K562 (cell line): ENCODE measurements at regions not wholly inside any gene's neighbourhood (a gene's known extent, or its start where the extent isn't known, plus 50 kb on each side); places are given as distances from the start of the nearest gene placed in this dataset.

Experiments used
- ATAC-seq: fragments of 200-7000 bp; cut with Tn5 transposase; 3 replicates; pipeline ENCODE4 v1.9.1; 2020; ENCODE audit warnings: moderate library complexity
- BruUV-seq: library from RNA; stranded (reverse); fragments of 400-500 nt; replicated peaks from 2 replicates; lab custom pipeline; 2021; lab: Mats Ljungman, UMichigan
- CTCF ChIA-PET: fragments of 300-600 bp; formaldehyde crosslinking; extraction: SDS; loops from one replicate; lab custom pipeline; 2021; ENCODE audit warnings: low intra/inter-chr PET ratio; lab: Yijun Ruan, JAX
- POLR2A ChIA-PET: fragments of 300-600, 350-650 bp; sonication (Branson Sonifier 250); formaldehyde crosslinking; extraction: SDS; loops from one replicate; lab custom pipeline; 2021; ENCODE audit warnings: antibody characterized with exemption, inconsistent platforms; lab: Yijun Ruan, JAX
- DNase-seq, 4 experiments: peaks; one replicate each; pipeline versions ENCODE4 v3.0.0 to v3.0.0-alpha.2; 2011 to 2018; ENCODE audit warnings: low spot score in 3 of 4, mixed read lengths in 3 of 4; ENCODE audit errors: extremely low read depth in 1 of 4
- FAIRE-seq: peaks from 2 replicates; lab custom pipeline; 2011; peaks lifted over from hg19 to GRCh38; lab: Jason Lieb, UNC
- H2AFZ ChIP-seq: 2 replicates; pipeline ENCODE4 v1.6.0; 2011; ENCODE audit warnings: low read depth, low read length, control low read depth, inconsistent platforms
- H3K27ac ChIP-seq: fragments of 200-600 bp; 3 replicates; pipeline ENCODE4 v1.8.0; 2011; ENCODE audit warnings: low read depth, mild to moderate bottlenecking, control low read depth, inconsistent platforms, low read length, moderate library complexity, mixed read lengths; ENCODE audit errors: extremely low read depth
- H3K27me3 ChIP-seq, 2 experiments: fragments of 300-600 bp in 1 of 2; 2 replicates in 1 of 2; 3 replicates in 1 of 2; pipeline versions ENCODE4 v1.6.0 to v1.8.0; 2011; ENCODE audit warnings: inconsistent platforms in 2 of 2, low read length in 2 of 2, mild to moderate bottlenecking in 1 of 2, mixed read lengths in 1 of 2, moderate library complexity in 1 of 2; ENCODE audit not compliant: control insufficient read depth in 2 of 2, insufficient read depth in 2 of 2
- H3K36me3 ChIP-seq: fragments of 300-600 bp; 3 replicates; pipeline ENCODE4 v1.8.0; 2011; ENCODE audit warnings: mild to moderate bottlenecking, low read length, inconsistent platforms; ENCODE audit not compliant: control insufficient read depth, insufficient read depth
- H3K4me1 ChIP-seq, 2 experiments: fragments of 200-600 bp in 1 of 2; replicated peaks in 1 of 2; 2 replicates in 1 of 2; 3 replicates in 1 of 2; pipeline versions ENCODE4 v1.5.1 to v1.8.0; 2011; ENCODE audit warnings: inconsistent platforms in 2 of 2, low read length in 2 of 2, mild to moderate bottlenecking in 1 of 2, mixed read lengths in 1 of 2, moderate library complexity in 1 of 2; ENCODE audit not compliant: control insufficient read depth in 2 of 2, insufficient read depth in 2 of 2
- H3K4me2 ChIP-seq: 2 replicates; pipeline ENCODE4 v1.6.1; 2011; ENCODE audit warnings: low read length, control low read depth, inconsistent platforms, mixed read lengths; ENCODE audit not compliant: insufficient read depth
- H3K4me3 ChIP-seq: fragments of 200-600 bp; sonication (generic), shearing (Covaris generic); 2 replicates; pipeline ENCODE4 v1.5.1; 2016; ENCODE audit warnings: control low read depth, inconsistent platforms
- H3K79me2 ChIP-seq: fragments of 200-600 bp; 3 replicates; pipeline ENCODE4 v1.8.0; 2011; ENCODE audit warnings: low read length, inconsistent platforms; ENCODE audit not compliant: control insufficient read depth, insufficient read depth
- H3K9ac ChIP-seq, 2 experiments: 2 replicates each; pipeline versions ENCODE4 v1.6.0 to v1.6.1; 2011; ENCODE audit warnings: low read depth in 2 of 2, low read length in 2 of 2, control low read depth in 1 of 2, inconsistent platforms in 1 of 2, mild to moderate bottlenecking in 1 of 2, mixed read lengths in 1 of 2; ENCODE audit not compliant: insufficient read depth in 1 of 2
- H3K9me1 ChIP-seq: one replicate; pipeline ENCODE4 v1.6.0; 2011; ENCODE audit warnings: inconsistent platforms, mild to moderate bottlenecking, low read length, moderate library complexity; ENCODE audit not compliant: control insufficient read depth, insufficient read depth
- H3K9me3 ChIP-seq: replicated peaks from 2 replicates; pipeline ENCODE4 v1.5.1; 2011; ENCODE audit warnings: low read depth, low read length, inconsistent platforms; ENCODE audit not compliant: control insufficient read depth, insufficient read depth
- H4K20me1 ChIP-seq: replicated peaks from 2 replicates; pipeline ENCODE4 v1.6.1; 2011; ENCODE audit warnings: low read length, inconsistent platforms, mixed read lengths; ENCODE audit not compliant: control insufficient read depth, insufficient read depth
- ATF4 ChIP-seq: fragments of 450-650 bp; formaldehyde crosslinking; IDR thresholded peaks from 2 replicates; pipeline ENCODE4 v1.4.0; 2022; ENCODE audit warnings: mild to moderate bottlenecking, moderate library complexity
- COPS2 ChIP-seq: fragments of 450-650 bp; conservative IDR thresholded peaks from 2 replicates; pipeline ENCODE4 v1.6.1; 2016; ENCODE audit warnings: mild to moderate bottlenecking, moderate library complexity
- CXXC5 ChIP-seq: fragments of 250-450 bp; sonication (Bioruptor Pico); IDR thresholded peaks from 2 replicates; pipeline ENCODE4 v1.8.0; 2022; ENCODE audit warnings: inconsistent platforms, mild to moderate bottlenecking, moderate library complexity
- ETS2 ChIP-seq: IDR thresholded peaks from 2 replicates; pipeline ENCODE4 v1.6.1; 2016; ENCODE audit warnings: borderline replicate concordance, missing genetic modification characterization, mild to moderate bottlenecking, moderate library complexity, missing compliant biosample characterization; ENCODE audit not compliant: poor library complexity, severe bottlenecking
- ETV6 ChIP-seq, 3 experiments: fragments of 150-350 bp in 1 of 3; sonication (generic) in 1 of 3; formaldehyde crosslinking in 1 of 3; IDR thresholded peaks; 2 replicates each; pipeline versions ENCODE4 v1.6.1 to v1.8.0; 2014 to 2022; ENCODE audit warnings: borderline replicate concordance in 2 of 3, low read depth in 2 of 3, antibody characterized with exemption in 1 of 3, low read length in 1 of 3, mild to moderate bottlenecking in 1 of 3, missing genetic modification reagents in 1 of 3
- HCFC1 ChIP-seq: IDR thresholded peaks from 2 replicates; pipeline ENCODE4 v1.6.1; 2012; ENCODE audit warnings: low read depth, low read length, improper control_type of control experiment
- HMG20A ChIP-seq: fragments of 450-650 bp; formaldehyde crosslinking; conservative IDR thresholded peaks from 2 replicates; pipeline ENCODE4 v1.4.0; 2020; ENCODE audit warnings: mild to moderate bottlenecking, mixed read lengths
- HNRNPH1 ChIP-seq: fragments of 200-400 bp; formaldehyde crosslinking; optimal IDR thresholded peaks from 2 replicates; pipeline ENCODE3; 2017; ENCODE audit warnings: low read depth, mild to moderate bottlenecking, low read length, moderate library complexity
- KLF1 ChIP-seq: fragments of 450-650 bp; IDR thresholded peaks from 2 replicates; pipeline ENCODE4 v1.6.1; 2016; ENCODE audit warnings: missing genetic modification characterization, missing compliant biosample characterization
- NCOA4 ChIP-seq: fragments of 450-650 bp; IDR thresholded peaks from 2 replicates; pipeline ENCODE4 v1.6.1; 2018; ENCODE audit warnings: mild to moderate bottlenecking; ENCODE audit not compliant: partially characterized antibody
- PCBP1 ChIP-seq: fragments of 200-400 bp; formaldehyde crosslinking; IDR thresholded peaks from 2 replicates; pipeline ENCODE4 v1.6.1; 2018; ENCODE audit warnings: mild to moderate bottlenecking, low read depth, low read length; ENCODE audit not compliant: poor library complexity, severe bottlenecking
- SMAD3 ChIP-seq: fragments of 450-650 bp; formaldehyde crosslinking; conservative IDR thresholded peaks from 2 replicates; pipeline ENCODE4 v1.4.0; 2020; ENCODE audit warnings: mild to moderate bottlenecking
- SRSF9 ChIP-seq: fragments of 200-400 bp; formaldehyde crosslinking; IDR thresholded peaks from 2 replicates; pipeline ENCODE4 v1.6.1; 2017; ENCODE audit warnings: low read depth, low read length, borderline replicate concordance
- TSHZ1 ChIP-seq: fragments of 250-450 bp; sonication (Bioruptor Pico); IDR thresholded peaks from 2 replicates; pipeline ENCODE4 v1.4.0; 2020; ENCODE audit warnings: mild to moderate bottlenecking, moderate library complexity
- ZFX ChIP-seq: sonication (generic); formaldehyde crosslinking; IDR thresholded peaks from 2 replicates; pipeline ENCODE4 v1.8.0; 2022; ENCODE audit warnings: mild to moderate bottlenecking, missing genetic modification reagents, moderate library complexity
- ZKSCAN1 ChIP-seq: fragments of 150-350 bp; IDR thresholded peaks from 2 replicates; pipeline ENCODE4 v1.6.1; 2016; ENCODE audit warnings: low read depth, low read length
- ZNF589 ChIP-seq: fragments of 200-800 bp; sonication (Bioruptor generic); IDR thresholded peaks from 2 replicates; pipeline ENCODE4 v1.6.1; 2016; ENCODE audit warnings: low read depth, missing genetic modification characterization, missing compliant biosample characterization
- WGBS: fragments of 100-300 bp; shearing (Covaris generic); methylation state at CpG from one replicate; pipeline ENCODE4 v1.1.6; 2016; ENCODE audit warnings: low coverage, mixed read lengths; ENCODE audit not compliant: insufficient coverage; ENCODE audit errors: missing lambda C conversion rate; 5-methylcytosine and 5-hydroxymethylcytosine counted together
- in situ Hi-C: fragments of 300-500 bp; cut with MboI; formaldehyde crosslinking; loops from 4 replicates; pipeline ENCODE4 v1.15.0; 2018; ENCODE audit warnings: inconsistent platforms, mixed read lengths
- intact Hi-C: fragments of 100-400 bp; cut with micrococcal nuclease; formaldehyde crosslinking; loops from 2 replicates; pipeline ENCODE4 v1.14.2; 2022

GRCh38 chr2:111678161-111678560 is 205.8 kb downstream of the ANAPC1 start:
- Histone ChIP-seq H3K4me2 (no peak overlapping the region; the same call in 1 of the 2 replicates), H4K20me1 (no peaks in the 10 kb centered on the region), H3K9ac (no peak overlapping the region), H2AFZ (no peak overlapping the region), H3K27ac (no peak overlapping the region), H3K9me3 (no peaks in the 10 kb centered on the region), H3K36me3 (no peaks in the 10 kb centered on the region), H3K27me3 (no peaks in the 10 kb centered on the region), H3K9me1 (no peaks in the 10 kb centered on the region), H3K79me2 (no peaks in the 10 kb centered on the region), H3K4me3 (no peak overlapping the region), H3K4me1 (no peaks in the 10 kb centered on the region; a peak in 1 of 5 replicates)
- ChIA-PET POLR2A (interaction anchor here (0.7 to 1.5 kb wide), 6 partner anchors 9 to 1019 kb away, joined by 3 to 9 read pairs (median 4); no protein-coding TSS in a partner anchor), CTCF (no interaction called here)
- intact Hi-C loops (no loop called here), in situ Hi-C loops (no loop called here)
- no peak for DNase-seq
- 48% methylated on average over 7 of the region's 7 CpGs for WGBS
- no peak for TF ChIP-seq TSHZ1 (CRISPR knock-in tag)
- no peak for TF ChIP-seq NCOA4
- no peak for TF ChIP-seq SRSF9
- no peak for TF ChIP-seq ETS2 (tag)
- TF ChIP-seq HCFC1 = no peak
- TF ChIP-seq CXXC5 (CRISPR knock-in tag) = no peak
- TF ChIP-seq SMAD3 (CRISPR knock-in tag) = no peak
- no peak for TF ChIP-seq HNRNPH1
- TF ChIP-seq COPS2 = no peak
- TF ChIP-seq PCBP1 = no peak
- no peak for TF ChIP-seq ZKSCAN1
- no peak for TF ChIP-seq ZFX
- TF ChIP-seq HMG20A (CRISPR knock-in tag) = no peak
- TF ChIP-seq KLF1 (tag) = no peak
- no peak for TF ChIP-seq ETV6 (IDR thresholded peaks at IDR 0.05; ENCODE audit: borderline replicate concordance in 1 of 2, low read depth in 2 of 2, low read length in 1 of 2)
- no peak for TF ChIP-seq ETV6 (CRISPR knock-in tag; IDR thresholded peaks at IDR 0.05; ENCODE audit: borderline replicate concordance)
- TF ChIP-seq ZNF589 (CRISPR knock-in tag) = no peak
- TF ChIP-seq ATF4 = no peak
- no TSS peak for BruUV-seq
- FAIRE-seq = no peak
- ATAC-seq = no peak
